C1 segment of cervical spinal cord (tissue), 14 donors: ENCODE measurements at regions not wholly inside any gene's neighbourhood (a gene's known extent, or its start where the extent isn't known, plus 50 kb on each side); places are given as distances from the start of the nearest gene placed in this dataset.

Experiments used
- DNase-seq, 14 donors: peaks; one replicate each; lab custom pipeline; 2025; lab: John Stamatoyannopoulos, UW

DNA sequence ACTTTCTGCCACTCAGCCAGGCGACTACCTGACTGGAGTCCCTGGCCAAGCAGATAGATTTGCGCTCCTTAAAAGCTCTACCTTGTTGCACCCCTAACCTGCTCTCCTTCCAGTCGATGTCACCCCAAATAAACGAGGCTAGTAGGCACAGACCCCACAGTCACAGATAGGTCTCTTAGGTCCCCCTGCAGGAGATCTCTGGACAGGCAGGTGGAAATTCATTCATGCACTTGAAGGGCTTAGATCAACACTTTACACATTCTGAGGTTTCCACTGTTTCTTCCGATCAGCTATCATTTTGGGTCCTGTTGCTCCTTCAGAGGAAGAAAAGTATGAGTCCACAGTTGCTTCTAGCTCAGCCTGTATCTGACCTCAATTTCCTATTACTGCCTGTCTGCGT is 272.6 kb upstream of the FMN2 start:
- no peak for DNase-seq

DNA sequence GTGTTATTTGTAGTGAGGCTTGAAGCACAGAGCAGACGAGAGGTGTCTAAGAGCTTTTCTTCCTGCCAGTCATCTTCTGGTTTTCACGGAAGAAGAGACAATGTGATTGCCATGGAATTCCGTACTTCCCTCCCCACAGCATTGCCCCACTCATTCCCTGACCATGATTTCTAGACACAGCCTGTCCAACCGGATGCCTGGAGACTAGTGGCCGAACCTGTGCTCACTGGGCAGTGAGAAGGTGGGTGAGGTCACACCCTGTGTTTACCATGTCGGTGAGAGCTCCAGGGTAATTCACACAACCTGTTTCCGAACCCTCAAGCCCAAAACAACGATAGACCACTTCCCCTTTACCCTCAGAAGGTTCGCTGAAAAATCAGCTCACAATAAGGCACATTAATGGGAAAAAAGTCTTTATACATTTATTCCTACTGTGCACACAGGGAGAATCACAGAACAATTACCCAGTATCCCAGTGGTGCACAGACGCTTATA is 271.9 kb upstream of the FMN2 start:
- DNase-seq, result no peak

DNA sequence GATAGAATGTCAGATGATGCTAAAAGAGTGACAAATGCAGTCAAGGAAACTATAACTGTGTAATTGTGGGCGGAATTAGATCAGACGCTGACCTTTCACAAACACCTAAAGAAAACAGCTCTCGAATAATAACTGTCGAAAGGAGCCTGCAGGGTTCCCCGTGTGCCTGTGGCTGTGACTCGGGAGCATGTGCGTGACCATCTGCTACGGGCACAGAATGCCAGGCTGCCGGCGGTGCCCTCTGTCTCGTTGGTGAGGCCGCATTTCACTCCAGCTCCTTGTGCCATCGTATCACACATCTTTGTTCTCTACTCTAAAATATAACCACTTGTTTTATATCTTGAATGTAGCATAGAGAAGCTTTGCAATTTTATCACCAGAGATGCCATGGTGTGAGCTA is 267.8 kb upstream of the FMN2 start:
- peak in 2 of 14 donors; percentile 1 to 42 for DNase-seq

DNA sequence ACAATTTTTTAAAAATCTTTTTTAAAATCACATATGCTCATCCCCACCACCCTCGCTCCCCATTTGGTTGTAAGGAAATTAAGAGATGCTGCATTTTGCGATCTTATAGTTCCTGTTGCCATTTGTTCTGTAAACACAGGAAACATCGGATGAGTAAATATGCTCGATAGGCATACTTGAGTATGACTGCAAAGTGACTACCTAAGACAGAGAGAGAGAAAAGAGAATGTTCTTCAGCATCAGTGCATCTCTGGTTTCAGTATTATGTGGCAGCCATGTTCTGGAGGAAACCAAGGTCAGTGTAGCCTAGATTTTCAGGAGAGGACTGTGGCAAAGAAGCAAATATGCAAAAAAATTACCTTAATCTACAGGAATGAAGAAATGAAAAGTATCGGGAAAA is 265.5 kb upstream of the FMN2 start:
- no peak for DNase-seq

DNA sequence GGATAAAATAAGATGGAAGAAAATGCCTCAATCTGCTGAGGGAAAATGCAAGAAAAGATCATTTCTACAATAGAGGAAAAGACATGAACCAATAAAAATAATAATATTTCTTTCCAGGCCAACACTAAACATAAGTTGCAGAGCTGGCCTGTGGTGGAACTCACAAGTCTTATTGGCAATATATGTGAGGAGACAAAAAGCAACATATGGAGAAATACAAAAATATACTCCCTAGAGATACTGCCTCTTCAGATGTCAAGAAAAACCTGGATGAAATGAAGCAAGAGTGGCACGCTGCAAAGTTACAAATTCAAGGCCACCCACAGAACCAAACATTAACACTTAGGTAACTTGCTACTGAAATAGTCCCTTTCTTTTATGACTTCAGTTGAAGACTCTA is 264.9 kb upstream of the FMN2 start:
- no peak for DNase-seq

DNA sequence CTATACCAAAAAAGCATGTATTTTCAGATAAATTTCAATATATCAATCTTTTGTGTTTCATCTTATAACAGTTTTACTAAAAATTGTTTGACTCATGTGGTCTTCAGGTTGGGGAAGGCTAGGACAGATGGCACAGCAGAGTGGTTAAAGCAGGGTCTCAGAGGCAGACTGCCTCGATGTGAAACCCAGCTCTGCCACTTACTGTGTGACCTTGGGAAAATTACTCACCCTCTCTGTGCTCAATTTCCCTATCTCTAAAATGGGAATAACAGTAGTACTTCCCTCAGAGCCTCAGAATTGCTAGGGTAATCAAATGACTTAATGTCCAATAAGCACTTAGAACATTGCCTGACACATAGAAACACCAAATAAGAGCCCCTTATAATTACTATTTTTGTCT is 262.1 kb upstream of the FMN2 start:
- no peak for DNase-seq

DNA sequence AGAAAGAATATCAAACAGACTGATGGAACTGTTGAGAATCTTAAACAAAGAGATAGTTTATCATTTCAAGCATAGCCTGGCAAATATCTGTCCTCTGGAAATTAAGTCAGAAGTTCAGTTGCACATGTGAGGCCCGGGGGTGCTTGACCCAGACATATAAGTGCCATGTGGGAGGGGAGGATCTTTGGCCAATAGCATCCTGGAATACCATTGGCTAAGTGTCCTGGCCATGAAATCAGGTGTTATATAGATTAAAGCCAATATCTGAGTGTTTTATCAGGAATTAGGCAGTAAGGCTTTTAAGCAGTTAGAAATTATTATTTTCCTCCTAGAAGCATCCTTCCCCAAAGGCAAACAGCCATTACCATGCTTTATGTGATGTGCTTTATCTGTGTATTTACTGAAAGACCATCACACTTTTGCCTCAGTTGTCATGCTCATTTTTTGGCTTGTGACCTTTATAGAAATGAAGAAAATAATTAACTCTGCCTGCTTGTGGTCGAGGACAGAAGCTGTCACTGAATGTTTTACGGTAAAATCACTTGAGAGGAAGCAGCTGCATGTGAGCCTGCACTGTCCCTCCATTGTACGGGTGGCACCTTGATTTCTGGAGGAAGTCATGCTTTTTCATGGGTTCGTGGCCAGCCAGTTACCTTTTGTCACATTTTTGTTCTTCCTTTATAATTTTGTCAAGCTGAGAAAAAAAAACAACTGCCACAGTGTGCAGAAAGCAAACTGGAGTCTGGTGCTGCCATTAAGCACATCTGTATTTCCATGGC is 259.9 kb upstream of the FMN2 start:
- no peak for DNase-seq

DNA sequence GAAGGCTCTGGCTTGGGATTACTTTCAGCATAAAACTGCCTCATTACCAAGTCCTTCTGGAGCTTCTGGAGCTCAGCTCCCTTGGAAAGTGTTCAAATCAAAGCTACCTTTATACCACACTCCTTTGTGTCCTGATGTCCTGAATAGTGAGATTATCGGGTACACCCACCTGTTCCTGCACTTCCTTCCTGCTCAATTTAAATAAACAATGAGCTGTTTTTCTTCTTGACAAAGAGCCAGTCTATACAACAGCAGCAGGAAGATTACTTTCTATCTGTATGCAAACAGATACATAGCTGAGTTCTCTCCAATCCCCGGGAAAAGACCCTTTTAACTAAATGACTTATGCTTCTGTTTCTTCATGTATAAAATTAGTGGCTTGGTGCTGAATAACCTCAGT is 258.0 kb upstream of the FMN2 start:
- no peak for DNase-seq

DNA sequence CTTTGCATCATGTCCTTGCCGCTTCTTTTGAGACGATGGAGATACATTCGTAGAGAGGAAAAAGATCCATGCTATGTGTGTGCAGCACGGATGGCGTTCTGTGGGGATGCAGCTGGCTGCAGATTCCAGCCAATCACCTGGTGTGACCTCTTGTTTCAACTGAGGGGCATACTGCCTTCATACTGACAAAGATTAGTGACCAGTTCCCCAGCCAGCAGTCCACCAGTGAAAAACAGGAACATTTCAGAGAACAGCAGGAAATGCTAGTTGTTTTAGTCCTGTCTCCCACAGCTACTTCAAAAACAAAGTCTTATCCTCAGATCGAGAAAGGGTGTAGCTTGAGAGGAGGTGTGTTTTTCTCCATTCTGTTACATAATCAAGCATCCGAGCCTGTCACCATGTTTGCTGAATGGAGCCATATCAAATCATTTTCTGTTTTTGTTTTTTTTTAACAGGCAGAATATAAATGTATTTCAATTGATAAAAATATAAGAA is 255.7 kb upstream of the FMN2 start:
- no peak for DNase-seq

DNA sequence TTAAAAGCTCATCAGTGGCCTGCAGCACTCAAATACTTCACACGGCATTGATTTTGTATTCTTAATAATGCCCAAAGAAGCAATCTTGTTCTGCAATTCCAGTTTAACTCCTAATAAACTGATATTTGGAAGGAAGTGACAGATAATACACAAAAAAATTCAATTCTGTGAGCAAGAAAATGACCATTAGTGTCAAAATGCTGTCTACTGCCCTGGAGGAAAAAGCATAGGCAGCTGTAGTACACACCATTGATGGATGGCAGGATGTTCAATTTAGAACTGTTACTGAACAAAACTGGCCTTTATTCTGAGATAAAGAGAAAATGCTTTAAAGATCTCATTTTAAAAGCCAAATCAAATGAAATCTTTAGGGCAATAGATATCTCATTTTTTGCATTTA is 251.3 kb upstream of the FMN2 start:
- DNase-seq, result no peak

DNA sequence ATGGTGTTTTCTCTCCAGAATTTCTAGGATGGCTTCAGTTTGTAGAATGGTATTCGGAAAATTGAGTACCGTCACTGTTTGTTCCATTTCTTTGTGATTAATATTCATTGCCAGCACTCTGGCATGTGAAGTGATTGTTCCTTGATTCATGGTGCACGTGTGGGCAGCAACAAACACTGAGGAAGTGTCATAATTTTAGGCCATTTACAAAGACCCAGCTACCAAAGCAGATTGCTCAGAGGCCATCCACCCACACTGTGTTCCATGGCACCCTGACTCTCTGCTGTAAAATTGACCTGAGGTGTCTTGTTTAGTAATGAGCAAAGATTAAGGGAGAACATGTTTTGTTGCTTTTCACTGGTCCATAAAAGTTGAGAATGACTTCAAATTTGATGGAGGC is 250.9 kb upstream of the FMN2 start:
- DNase-seq, result no peak

DNA sequence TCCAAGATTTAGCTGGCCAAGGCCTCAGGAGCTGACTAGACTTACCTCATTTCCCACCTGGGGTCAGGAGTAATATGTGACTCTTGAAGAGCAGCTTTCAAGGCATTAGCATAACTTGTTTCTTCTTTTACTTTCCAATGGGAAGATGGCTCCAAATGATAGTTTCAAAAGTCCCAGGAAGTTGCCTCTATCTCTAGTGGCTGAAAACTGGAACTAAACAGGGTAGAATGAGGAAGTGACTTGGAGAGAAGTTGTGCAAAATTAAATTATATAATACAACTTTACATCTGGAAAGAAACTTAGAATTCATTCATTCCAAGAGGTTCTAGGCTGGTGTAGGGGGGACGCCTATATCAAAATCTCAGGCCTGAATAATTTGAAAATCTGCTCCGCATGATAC is 250.1 kb upstream of the FMN2 start:
- DNase-seq, result no peak

DNA sequence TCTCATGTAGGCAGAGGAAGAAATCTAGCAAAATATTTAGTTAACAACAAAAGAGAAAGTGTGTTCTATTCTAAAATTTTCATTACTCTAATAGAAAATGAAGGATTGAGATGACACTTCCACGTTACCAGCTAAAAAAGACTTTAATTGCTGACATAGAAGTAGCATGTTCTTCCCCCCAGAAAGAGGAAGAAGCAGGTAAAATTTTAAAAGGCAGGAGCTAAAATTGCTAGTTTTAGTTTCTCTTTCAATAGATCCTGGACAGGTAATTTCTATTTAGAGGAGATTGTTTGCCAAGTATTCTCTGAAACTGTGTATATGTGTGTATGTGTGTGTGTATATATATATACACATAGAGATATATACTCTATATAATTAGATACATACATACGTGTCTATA is 248.1 kb upstream of the FMN2 start:
- DNase-seq, result no peak

DNA sequence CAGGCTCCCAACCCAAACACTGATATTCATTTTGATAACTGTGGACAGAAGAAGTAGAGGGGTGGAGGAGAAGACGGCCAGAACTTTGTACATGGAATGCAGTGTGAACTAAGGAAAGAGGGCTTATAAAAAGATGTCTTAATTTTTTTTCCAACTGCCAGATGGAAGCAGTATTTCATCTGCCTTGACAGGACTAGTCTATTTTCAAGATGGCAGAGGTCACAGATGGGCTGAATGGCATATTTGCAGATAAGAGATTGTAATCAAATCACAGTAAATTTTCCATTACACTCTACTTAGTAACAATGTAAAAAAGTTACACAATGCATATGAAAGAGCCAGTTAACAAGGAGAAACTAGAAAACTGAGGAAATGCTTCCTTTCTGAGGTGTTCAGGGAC is 246.8 kb upstream of the FMN2 start:
- DNase-seq, result no peak

DNA sequence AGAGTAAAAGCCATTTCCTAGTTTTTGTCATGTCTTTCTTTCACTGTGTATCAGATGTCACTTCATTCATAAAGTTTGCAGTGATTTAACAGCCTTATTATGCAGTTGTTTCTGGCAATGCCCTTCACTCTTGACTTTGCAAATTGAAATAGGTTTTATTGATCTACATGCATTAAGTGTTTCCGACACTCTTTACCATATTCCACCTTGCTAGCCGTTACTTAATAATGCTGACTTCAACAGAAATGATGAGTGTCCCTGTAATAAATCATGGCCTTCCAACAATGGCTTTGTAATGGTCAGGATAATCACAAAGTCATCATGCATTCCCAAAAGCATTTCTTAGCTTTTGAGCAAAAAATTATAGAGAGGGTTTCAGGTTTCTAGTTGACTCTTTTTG is 236.8 kb upstream of the FMN2 start:
- DNase-seq, result no peak

DNA sequence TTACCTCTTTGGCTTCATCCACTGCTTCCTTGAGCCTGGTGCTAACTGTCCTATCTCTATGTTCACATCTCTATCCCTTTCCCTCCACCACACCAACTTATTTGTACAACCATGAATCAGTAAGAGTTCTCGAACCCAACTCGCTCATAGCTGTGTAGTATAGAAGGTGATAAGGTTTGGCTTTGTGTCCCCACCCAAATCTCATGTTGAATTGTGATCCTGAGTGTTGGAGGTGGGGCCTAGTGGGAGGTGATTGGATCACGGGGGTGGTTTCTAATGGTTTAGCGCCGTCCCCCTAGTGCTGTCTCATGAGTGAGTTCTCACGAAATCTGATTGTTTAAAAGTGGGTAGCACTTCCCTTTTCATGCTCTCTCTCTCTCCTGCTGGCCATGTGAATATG is 235.6 kb upstream of the FMN2 start:
- DNase-seq, result no peak

DNA sequence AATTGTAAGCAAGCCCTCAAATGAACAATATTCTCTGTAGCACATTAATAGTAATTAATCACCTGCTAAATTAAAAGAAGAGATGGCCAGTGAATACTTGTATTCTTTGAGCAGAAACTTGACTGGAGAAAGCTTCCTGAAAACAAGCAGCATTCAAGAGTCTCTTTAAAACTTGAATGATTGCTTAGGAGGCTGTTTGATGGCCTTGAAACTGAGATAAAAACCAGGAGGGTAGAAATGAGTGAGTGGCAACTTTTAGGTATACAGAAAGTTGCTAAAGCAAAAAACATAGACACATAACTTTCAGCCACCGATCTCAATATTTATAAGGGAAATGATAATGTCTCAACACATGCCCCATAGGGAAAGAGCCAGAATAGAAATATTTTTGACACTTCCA is 234.8 kb upstream of the FMN2 start:
- DNase-seq, result no peak

DNA sequence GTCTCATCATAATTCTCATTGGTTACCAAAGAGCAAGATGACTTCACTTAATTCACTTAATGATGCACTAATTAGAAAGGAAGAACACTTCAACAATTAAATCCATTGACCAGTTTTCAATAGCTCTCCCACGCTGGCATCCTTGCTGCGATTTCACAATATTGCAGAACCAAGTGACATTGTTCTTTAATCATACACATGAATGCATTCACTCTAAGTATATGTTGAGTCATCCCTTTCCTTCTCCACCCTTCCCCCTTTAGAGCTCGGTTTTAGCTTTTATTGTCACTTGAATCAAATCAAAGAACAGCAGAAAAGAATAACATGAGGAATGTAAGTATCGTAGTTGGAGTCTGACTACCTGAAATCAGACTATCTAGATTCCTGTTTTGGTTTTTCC is 233.6 kb upstream of the FMN2 start:
- DNase-seq, result peak in 1 of 14 donors; percentile 6

DNA sequence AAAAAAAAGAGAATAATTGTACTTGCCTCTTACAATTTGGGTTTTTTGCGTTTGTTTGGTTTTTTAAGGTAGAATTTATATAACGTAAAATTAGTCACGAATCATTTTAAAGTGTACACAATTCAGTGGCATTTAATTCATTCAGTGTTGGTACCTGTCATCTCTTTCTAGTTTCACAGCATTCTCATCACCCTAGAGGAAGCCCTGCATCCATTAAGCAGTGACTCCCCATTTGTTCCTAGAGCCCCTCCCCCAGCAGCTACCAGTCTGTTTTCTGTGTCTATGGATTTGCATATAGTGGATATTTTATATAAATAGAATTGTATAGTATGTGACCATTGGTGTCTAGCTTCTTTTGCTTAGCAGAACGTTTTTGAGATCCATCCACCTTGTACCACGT is 233.2 kb upstream of the FMN2 start:
- DNase-seq, result no peak

DNA sequence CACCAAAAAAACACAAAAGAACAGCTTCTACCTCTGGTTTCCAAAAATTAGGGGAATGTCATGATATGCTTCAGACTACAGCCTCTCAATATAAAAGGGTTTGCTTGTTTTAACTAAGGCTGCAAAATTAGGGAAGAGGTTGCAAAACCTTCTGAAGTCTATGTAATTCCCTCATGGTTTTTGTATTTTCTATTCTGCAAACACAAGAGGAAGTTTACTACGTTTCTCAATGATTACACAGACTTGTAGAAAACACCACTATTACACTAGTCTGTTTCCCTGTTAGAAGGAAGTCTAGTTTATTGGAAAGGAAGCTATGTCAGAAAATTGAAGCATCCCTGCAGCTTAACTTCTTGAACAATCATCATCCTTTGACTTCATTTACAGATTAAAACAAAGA is 229.7 kb upstream of the FMN2 start:
- DNase-seq, result no peak

DNA sequence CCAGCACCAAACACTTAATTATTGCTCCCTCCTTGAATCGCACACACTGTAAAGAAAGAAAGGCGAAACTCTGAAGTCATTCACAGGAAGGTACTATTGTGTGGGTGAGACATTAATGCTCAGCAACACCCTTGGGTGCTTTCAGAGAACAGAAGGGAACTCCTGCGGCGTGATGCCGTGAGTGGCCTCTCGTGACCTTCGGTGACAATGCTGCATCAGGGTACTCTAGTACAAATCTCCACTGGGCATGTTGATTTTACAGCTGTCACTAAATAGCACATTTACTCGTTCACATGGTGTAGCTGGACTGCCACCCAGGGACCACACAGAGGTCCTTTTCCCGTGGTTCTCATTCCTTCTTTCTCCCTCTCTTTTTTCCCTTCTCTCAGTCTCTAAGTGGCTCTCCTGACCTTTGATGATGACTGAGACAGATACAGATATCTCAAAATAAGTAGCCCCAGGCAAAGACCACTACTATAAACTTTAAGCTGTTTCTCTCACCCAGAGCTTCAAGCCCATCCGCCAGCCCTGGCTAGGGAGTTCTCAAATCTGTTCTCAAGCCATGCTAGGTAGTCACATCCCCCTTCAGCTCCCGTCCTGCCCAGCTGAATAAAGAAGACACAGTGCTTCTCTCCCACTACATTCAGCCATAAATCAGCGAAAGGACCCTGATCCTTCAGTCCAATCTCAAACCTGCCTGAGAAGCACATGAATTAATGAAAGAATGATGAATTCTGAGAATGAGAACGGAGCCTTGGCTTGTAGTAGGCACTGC is 223.4 kb upstream of the FMN2 start:
- peak in 1 of 14 donors; percentile 9 for DNase-seq

DNA sequence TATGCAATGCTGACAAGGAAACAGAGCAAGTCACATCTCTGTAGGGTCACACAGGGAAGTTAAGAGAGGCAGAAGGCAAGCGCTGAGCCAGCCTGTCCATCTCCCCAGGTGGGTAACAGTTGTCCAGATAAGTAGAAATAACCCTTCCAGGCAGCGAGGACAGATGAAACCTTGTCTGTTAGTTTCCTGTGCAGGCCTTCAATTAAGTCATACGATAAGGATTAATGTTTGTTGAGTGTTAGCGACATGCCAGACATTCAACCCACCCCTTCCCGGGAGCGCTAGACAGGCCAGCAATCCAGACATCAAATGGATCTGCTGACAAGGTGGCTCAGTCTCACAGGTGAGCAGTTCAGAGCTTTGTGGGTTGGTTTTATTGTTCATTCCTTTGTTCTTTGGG is 221.5 kb upstream of the FMN2 start:
- DNase-seq, result no peak

DNA sequence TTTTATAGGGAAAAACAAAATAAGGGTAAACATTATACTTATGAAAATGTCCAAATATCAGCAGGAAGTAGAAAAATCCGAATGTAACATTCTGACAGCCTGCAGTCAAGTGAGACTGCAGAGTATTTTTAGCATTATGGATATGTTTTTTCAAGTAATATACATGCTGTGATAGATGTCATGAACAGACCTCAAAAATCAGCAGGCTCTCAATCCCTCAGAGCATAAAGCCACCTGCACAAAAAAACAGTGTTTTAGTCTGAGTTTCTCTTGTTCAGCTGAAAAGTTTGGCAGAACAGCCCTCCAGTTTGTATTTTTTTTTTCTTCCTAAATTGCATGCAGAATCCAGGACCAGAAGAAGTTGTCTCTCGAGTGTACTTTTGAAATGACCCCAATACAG is 219.1 kb upstream of the FMN2 start:
- DNase-seq, result no peak
